NCI-H2227 (cell line): ENCODE measurements at regions not wholly inside any gene's neighbourhood (a gene's known extent, or its start where the extent isn't known, plus 50 kb on each side); places are given as distances from the start of the nearest gene placed in this dataset.

Source experiments
- DNase-seq: peaks from one replicate; lab custom pipeline; 2025; ENCODE audit not compliant: unreplicated experiment; lab: John Stamatoyannopoulos, UW

DNA sequence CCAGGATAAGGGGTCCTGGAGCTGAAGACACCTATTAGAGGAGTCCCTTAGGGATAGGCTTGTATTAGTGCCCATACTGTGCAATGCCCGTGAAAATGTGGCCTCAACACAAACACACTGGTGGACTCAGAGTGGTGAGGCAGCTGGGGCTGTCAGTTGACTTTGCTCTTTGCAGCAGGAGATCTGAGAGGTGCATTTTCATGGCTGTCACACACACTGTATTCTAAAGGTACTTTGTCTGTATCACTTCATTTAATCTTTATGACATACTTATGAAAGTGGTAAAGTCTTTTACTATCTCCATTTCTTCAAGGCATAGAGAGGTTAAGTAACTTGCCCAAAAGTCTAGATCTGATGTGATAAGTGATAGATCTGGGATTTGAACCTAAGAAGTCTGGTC, 55.1 kb upstream of the GCFC2 start:
- no peak for DNase-seq

DNA sequence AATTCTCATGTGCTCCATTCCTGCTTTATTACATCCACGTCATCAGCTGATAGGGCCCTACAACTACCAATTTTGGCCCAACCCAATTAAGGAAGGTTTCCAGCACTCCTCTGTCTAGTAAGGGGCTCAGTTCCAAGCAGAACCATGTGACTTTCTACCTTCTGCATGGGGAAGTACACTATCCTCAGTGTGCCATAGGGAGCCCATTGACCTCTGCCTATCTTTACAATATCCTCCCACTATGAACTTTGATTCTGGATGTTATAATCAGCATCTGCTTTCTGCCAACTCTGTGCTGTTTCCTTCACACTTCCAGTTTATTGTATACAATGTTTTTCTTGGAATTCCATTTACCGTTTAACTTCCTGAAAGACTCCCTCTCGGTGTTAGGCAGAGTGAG, 53.9 kb upstream of the GCFC2 start:
- DNase-seq = no peak
